Gastrocnemius medialis (tissue), 4 donors: ENCODE measurements at regions not wholly inside any gene's neighbourhood (a gene's known extent, or its start where the extent isn't known, plus 50 kb on each side); places are given as distances from the start of the nearest gene placed in this dataset.
"Not testable (repeated sequence)": the region's sequence is repeated elsewhere in the genome, so short reads cannot be mapped to it uniquely, and the experiment has no call there.

ENCODE experiments used
- POLR2A ChIP-seq, 2 donors: fragments of 450-650 bp; IDR thresholded peaks; one replicate each; pipeline ENCODE4 v1.6.1; 2017; ENCODE audit warnings: antibody characterized with exemption in 2 of 2, mild to moderate bottlenecking in 2 of 2, moderate library complexity in 2 of 2
- TF ChIP-seq, protein P1 (sequence below), 5 experiments: fragments of 450-650 bp in 3 of 5; fragments of 200-600 bp in 2 of 5; sonication (generic) in 2 of 5; IDR thresholded peaks in 4 of 5; conservative IDR thresholded peaks in 1 of 5; 1 replicate in 4 of 5; 2 replicates in 1 of 5; pipeline ENCODE4 v1.5.1; 2016 to 2019; ENCODE audit warnings: antibody characterized with exemption in 5 of 5, mild to moderate bottlenecking in 3 of 5, moderate library complexity in 3 of 5

DNA sequence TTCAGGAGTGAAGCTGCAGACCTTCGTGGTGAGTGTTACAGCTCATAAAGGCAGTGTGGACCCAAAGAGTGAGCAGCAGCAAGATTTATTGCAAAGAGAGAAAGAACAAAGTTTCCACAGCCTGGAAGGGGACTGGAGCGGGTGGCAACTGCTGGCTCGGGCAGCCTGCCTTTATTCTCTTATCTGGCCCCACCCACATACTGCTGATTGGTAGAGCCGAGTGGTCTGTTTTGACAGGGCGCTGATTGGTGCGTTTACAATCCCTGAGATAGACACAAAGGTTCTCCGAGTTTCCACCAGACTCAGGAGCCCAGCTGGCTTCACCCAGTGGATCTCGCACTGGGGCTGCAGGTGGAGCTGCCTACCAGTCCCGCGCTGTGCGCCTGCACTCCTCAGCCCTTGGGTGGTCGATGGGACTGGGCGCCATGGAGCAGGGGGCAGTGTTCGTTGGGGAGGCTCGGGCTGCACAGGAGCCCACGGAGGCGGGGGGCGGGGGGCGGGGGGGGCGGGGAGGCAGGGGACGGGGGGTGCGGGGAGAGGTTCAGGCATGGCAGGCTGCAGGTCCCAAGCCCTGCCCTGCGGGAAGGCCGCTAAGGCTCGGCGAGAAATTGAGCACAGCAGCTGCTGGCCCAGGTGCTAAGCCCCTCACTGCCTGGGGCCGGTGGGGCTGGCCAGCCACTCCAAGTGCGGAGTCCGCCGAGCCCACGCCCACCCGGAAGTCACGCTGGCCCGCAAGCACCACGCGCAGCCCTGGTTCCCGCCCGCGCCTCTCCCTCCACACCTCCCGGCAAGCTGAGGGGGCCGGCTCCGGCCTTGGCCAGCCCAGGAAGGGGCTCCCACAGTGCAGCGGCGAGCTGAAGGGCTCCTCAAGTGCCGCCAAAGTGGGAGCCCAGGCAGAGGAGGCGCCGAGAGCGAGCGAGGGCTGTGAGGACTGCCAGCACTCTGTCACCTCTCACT is 59.9 kb upstream of the EN2 start:
- TF ChIP-seq, protein P1, sequence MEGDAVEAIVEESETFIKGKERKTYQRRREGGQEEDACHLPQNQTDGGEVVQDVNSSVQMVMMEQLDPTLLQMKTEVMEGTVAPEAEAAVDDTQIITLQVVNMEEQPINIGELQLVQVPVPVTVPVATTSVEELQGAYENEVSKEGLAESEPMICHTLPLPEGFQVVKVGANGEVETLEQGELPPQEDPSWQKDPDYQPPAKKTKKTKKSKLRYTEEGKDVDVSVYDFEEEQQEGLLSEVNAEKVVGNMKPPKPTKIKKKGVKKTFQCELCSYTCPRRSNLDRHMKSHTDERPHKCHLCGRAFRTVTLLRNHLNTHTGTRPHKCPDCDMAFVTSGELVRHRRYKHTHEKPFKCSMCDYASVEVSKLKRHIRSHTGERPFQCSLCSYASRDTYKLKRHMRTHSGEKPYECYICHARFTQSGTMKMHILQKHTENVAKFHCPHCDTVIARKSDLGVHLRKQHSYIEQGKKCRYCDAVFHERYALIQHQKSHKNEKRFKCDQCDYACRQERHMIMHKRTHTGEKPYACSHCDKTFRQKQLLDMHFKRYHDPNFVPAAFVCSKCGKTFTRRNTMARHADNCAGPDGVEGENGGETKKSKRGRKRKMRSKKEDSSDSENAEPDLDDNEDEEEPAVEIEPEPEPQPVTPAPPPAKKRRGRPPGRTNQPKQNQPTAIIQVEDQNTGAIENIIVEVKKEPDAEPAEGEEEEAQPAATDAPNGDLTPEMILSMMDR (IDR thresholded peaks at IDR 0.05 in 4 of 5, conservative IDR thresholded peaks at IDR 0.05 in 1 of 5): not testable (repeated sequence)
- not testable (repeated sequence) for TF ChIP-seq POLR2A (IDR thresholded peaks at IDR 0.05)
